GM23248 (cell line): ENCODE measurements at regions not wholly inside any gene's neighbourhood (a gene's known extent, or its start where the extent isn't known, plus 50 kb on each side); places are given as distances from the start of the nearest gene placed in this dataset.
A peak's percentile ranks its signal among the peaks of the same experiment; 100 is the strongest.

Experiments used
- DNase-seq: peaks from one replicate; pipeline ENCODE4 v3.0.0-alpha.2; 2015
- H2AFZ ChIP-seq: fragments of 200-600 bp; sonication (generic); 2 replicates; pipeline ENCODE4 v1.6.1; 2016; ENCODE audit warnings: antibody characterized with exemption
- H3F3A ChIP-seq: fragments of 200-600 bp; sonication (generic); 2 replicates; pipeline ENCODE4 v1.6.1; 2016; ENCODE audit warnings: mild to moderate bottlenecking, antibody characterized with exemption, mixed run types; ENCODE audit not compliant: insufficient read depth
- H3K27ac ChIP-seq: fragments of 200-600 bp; sonication (generic); 2 replicates; pipeline ENCODE4 v1.5.1; 2016; ENCODE audit warnings: mild to moderate bottlenecking
- H3K27me3 ChIP-seq: fragments of 200-600 bp; sonication (generic); replicated peaks from 2 replicates; pipeline ENCODE4 v1.6.1; 2016; ENCODE audit warnings: mild to moderate bottlenecking; ENCODE audit not compliant: insufficient read depth
- H3K36me3 ChIP-seq: fragments of 200-600 bp; sonication (generic); 2 replicates; pipeline ENCODE4 v1.6.1; 2016; ENCODE audit warnings: low read depth, mild to moderate bottlenecking
- H3K4me1 ChIP-seq: fragments of 200-600 bp; sonication (generic); 2 replicates; pipeline ENCODE4 v1.6.1; 2016; ENCODE audit warnings: mild to moderate bottlenecking; ENCODE audit not compliant: insufficient read depth
- H3K4me2 ChIP-seq: fragments of 200-600 bp; sonication (generic); one replicate; pipeline ENCODE4 v1.6.1; 2016; ENCODE audit warnings: mild to moderate bottlenecking; ENCODE audit not compliant: unreplicated experiment
- H3K4me3 ChIP-seq: fragments of 200-600 bp; sonication (generic); 2 replicates; pipeline ENCODE4 v1.5.1; 2016; ENCODE audit warnings: mild to moderate bottlenecking
- H3K79me2 ChIP-seq: fragments of 200-600 bp; sonication (generic); 2 replicates; pipeline ENCODE4 v1.6.1; 2016; ENCODE audit warnings: mild to moderate bottlenecking; ENCODE audit not compliant: insufficient read depth
- H3K9ac ChIP-seq: fragments of 200-600 bp; sonication (generic); 2 replicates; pipeline ENCODE4 v1.6.1; 2016; ENCODE audit warnings: mild to moderate bottlenecking
- H3K9me2 ChIP-seq: fragments of 200-600 bp; sonication (generic); 2 replicates; pipeline ENCODE4 v1.6.1; 2016; ENCODE audit warnings: mixed run types, mild to moderate bottlenecking, moderate library complexity; ENCODE audit not compliant: insufficient read depth
- H3K9me3 ChIP-seq: fragments of 200-600 bp; sonication (generic); one replicate; pipeline ENCODE4 v1.6.1; 2017; ENCODE audit warnings: low read depth
- H4K20me1 ChIP-seq: fragments of 200-600 bp; sonication (generic); 2 replicates; pipeline ENCODE4 v1.6.0; 2016; ENCODE audit not compliant: insufficient read depth
- EZH2 ChIP-seq: fragments of 200-600 bp; sonication (generic); IDR thresholded peaks from 2 replicates; pipeline ENCODE4 v1.6.1; 2018; ENCODE audit warnings: antibody characterized with exemption, mild to moderate bottlenecking; ENCODE audit not compliant: insufficient read depth, poor library complexity, severe bottlenecking
- EZH2phosphoT487 ChIP-seq: fragments of 200-600 bp; sonication (generic); IDR thresholded peaks from 2 replicates; pipeline ENCODE4 v1.6.1; 2018; ENCODE audit warnings: antibody characterized with exemption, moderate library complexity, mild to moderate bottlenecking, low read depth; ENCODE audit not compliant: insufficient read depth
- WGBS, 2 experiments: methylation state at CpG; one replicate each; pipeline ENCODE4 v1.1.6; 2015 to 2017; ENCODE audit warnings: low lambda C conversion rate in 2 of 2, low coverage in 1 of 2; ENCODE audit errors: missing lambda C conversion rate in 2 of 2; 5-methylcytosine and 5-hydroxymethylcytosine counted together
- in situ Hi-C: fragments of 300-500 bp; cut with MboI; formaldehyde crosslinking; loops from 2 replicates; pipeline ENCODE4 v1.15.0; 2020

GRCh38 chr7:19930851-19931250, 157.4 kb upstream of the TMEM196 start:
- no peak for TF ChIP-seq EZH2phosphoT487
- TF ChIP-seq EZH2, result no peak
- Histone ChIP-seq H3K79me2 (no peaks in the 10 kb centered on the region), H3K4me3 (no peak overlapping the region), H3K9me2 (no peaks in the 10 kb centered on the region), H3K9ac (no peak overlapping the region), H3K9me3 (no peaks in the 10 kb centered on the region), H3F3A (no peaks in the 10 kb centered on the region), H3K27ac (no peak overlapping the region), H3K4me1 (no peaks in the 10 kb centered on the region), H3K36me3 (no peaks in the 10 kb centered on the region), H3K27me3 (no peaks in the 10 kb centered on the region), H3K4me2 (no peak overlapping the region), H2AFZ (no peak overlapping the region), H4K20me1 (no peaks in the 10 kb centered on the region)
- in situ Hi-C loops, result no loop called here
- peak; percentile 2 for DNase-seq
- 48 to 50% methylated on average over 2 of the region's 2 CpGs for WGBS, 2 experiments

DNA sequence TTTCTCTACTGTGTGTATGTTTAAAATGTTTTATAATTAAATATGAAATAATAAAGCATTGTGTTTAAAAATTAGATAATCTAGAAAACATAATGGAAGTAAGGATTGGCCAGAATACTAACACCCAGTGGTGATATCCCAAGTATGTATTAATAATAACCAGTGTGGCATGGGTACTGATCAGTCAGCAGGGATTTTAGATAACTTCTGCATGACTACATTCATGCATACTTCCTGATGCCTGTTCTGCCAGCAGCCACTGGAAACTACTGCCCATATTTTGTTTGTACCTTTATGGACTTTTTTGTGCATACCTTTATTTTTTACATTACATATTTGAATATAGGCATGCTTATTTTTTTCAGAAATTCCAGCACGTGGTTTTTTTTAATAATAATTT, 156.6 kb upstream of the TMEM196 start:
- in situ Hi-C loops, result no loop called here
- no peak for TF ChIP-seq EZH2
- TF ChIP-seq EZH2phosphoT487, result no peak

GRCh38 chr7:19928247-19928646, 154.8 kb upstream of the TMEM196 start:
- Histone ChIP-seq H3K27me3 (no peaks in the 10 kb centered on the region), H3K4me3 (no peak overlapping the region), H3K9me3 (no peaks in the 10 kb centered on the region), H3F3A (no peaks in the 10 kb centered on the region), H3K36me3 (no peaks in the 10 kb centered on the region), H3K9me2 (no peaks in the 10 kb centered on the region), H3K79me2 (no peaks in the 10 kb centered on the region), H3K27ac (no peak overlapping the region), H3K9ac (no peak overlapping the region), H4K20me1 (no peaks in the 10 kb centered on the region), H3K4me2 (no peak overlapping the region), H2AFZ (no peak overlapping the region), H3K4me1 (no peaks in the 10 kb centered on the region)
- DNase-seq, result peak; percentile 5
- TF ChIP-seq EZH2phosphoT487, result no peak
- in situ Hi-C loops, result no loop called here

More for the DNA sequence above, 156.6 kb upstream of the TMEM196 start:
- H3K4me2 ChIP-seq, result no peak overlapping the region
- H3K9ac ChIP-seq, result no peak overlapping the region
- H3K36me3 ChIP-seq, result no peaks in the 10 kb centered on the region
- H2AFZ ChIP-seq, result no peak overlapping the region
- H3K27me3 ChIP-seq, result no peaks in the 10 kb centered on the region
- H3K4me1 ChIP-seq, result no peaks in the 10 kb centered on the region
- H3K79me2 ChIP-seq, result no peaks in the 10 kb centered on the region
- no peaks in the 10 kb centered on the region for H3F3A ChIP-seq
- WGBS, 2 experiments, result 0 to 5% methylated on average over 1 of the region's 1 CpG
- no peaks in the 10 kb centered on the region for H3K9me3 ChIP-seq
- no peak overlapping the region for H3K4me3 ChIP-seq
- DNase-seq, result peak; percentile 7
- no peak overlapping the region for H3K27ac ChIP-seq
- H4K20me1 ChIP-seq, result no peaks in the 10 kb centered on the region
- H3K9me2 ChIP-seq, result no peaks in the 10 kb centered on the region

GRCh38 chr7:19920705-19921104, 147.3 kb upstream of the TMEM196 start:
- H3K4me1 ChIP-seq, result peaks cover 11% of the 10 kb centered on the region
- in situ Hi-C loops, result no loop called here
- no peak overlapping the region for H2AFZ ChIP-seq
- H3K9me3 ChIP-seq, result no peaks in the 10 kb centered on the region
- no peak overlapping the region for H3K27ac ChIP-seq
- no peak overlapping the region for H3K9ac ChIP-seq
- H4K20me1 ChIP-seq, result no peaks in the 10 kb centered on the region
- H3K79me2 ChIP-seq, result no peaks in the 10 kb centered on the region
- H3K36me3 ChIP-seq, result no peaks in the 10 kb centered on the region
- H3K27me3 ChIP-seq, result no peaks in the 10 kb centered on the region
- no peak overlapping the region for H3K4me3 ChIP-seq
- H3K9me2 ChIP-seq, result no peaks in the 10 kb centered on the region
- DNase-seq, result no peak
- H3F3A ChIP-seq, result no peaks in the 10 kb centered on the region
- WGBS, 2 experiments, result 94 to 97% methylated on average over 7 of the region's 7 CpGs
- no peak overlapping the region for H3K4me2 ChIP-seq
- TF ChIP-seq EZH2phosphoT487 (no peak), EZH2 (no peak)

- 58 to 72% methylated on average over 6 of the region's 6 CpGs for WGBS, 2 experiments
- Histone ChIP-seq H3F3A (no peaks in the 10 kb centered on the region), H3K27me3 (no peaks in the 10 kb centered on the region), H3K4me1 (peaks cover 14% of the 10 kb centered on the region), H3K79me2 (no peaks in the 10 kb centered on the region), H3K27ac (no peak overlapping the region), H2AFZ (no peak overlapping the region), H3K9ac (no peak overlapping the region), H3K4me3 (no peak overlapping the region), H3K9me3 (no peaks in the 10 kb centered on the region), H4K20me1 (no peaks in the 10 kb centered on the region), H3K9me2 (no peaks in the 10 kb centered on the region), H3K36me3 (no peaks in the 10 kb centered on the region), H3K4me2 (no peak overlapping the region)
- DNase-seq, result peak; percentile 20
- in situ Hi-C loops, result no loop called here
- no peak for TF ChIP-seq EZH2
Measured at GRCh38 chr7:19920166-19920565, 146.7 kb upstream of the TMEM196 start.
